ENCODE measurements at regions not wholly inside any gene's neighbourhood (a gene's known extent, or its start where the extent isn't known, plus 50 kb on each side); places are given as distances from the start of the nearest gene placed in this dataset.
A peak's percentile ranks its signal among the peaks of the same experiment; 100 is the strongest.

GRCh38 chr14:82704218-82704617 is 1170.6 kb upstream of the SEL1L start:
- Histone ChIP-seq H3K9me3 (ENCODE audit: control insufficient read depth in 2 of 2, low read length in 2 of 2) (peaks cover 0 to under 1% of the 10 kb centered on the region in 2 donors), H3K27ac (ENCODE audit: low read length) (no peak overlapping the region), H3K36me3 (ENCODE audit: control insufficient read depth in 2 of 2, insufficient read depth in 2 of 2, low read length in 2 of 2) (no peaks in the 10 kb centered on the region)

GRCh38 chr14:82710267-82710841 is 1176.7 kb upstream of the SEL1L start:
- H3K9ac ChIP-seq (ENCODE audit: low read length in 2 of 2): no peak overlapping the region
- H3K36me3 ChIP-seq (ENCODE audit: control insufficient read depth in 2 of 2, insufficient read depth in 2 of 2, low read length in 2 of 2): no peaks in the 10 kb centered on the region
- peaks cover 0 to 3% of the 10 kb centered on the region in 2 donors for H3K9me3 ChIP-seq (ENCODE audit: control insufficient read depth in 2 of 2, low read length in 2 of 2)
- H3K4me1 ChIP-seq (ENCODE audit: control insufficient read depth, insufficient read depth, low read length): no peaks in the 10 kb centered on the region
- no peak overlapping the region for H3K27ac ChIP-seq (ENCODE audit: low read length)
- H3K27me3 ChIP-seq (ENCODE audit: control insufficient read depth in 1 of 2, insufficient read depth in 2 of 2, low read length in 2 of 2): no peaks in the 10 kb centered on the region
- H3K4me3 ChIP-seq (ENCODE audit: low read length in 2 of 2): no peak overlapping the region

More at GRCh38 chr14:82704218-82704617, 1170.6 kb upstream of the SEL1L start:
- Histone ChIP-seq H3K4me1 (ENCODE audit: control insufficient read depth, insufficient read depth, low read length) (no peaks in the 10 kb centered on the region), H3K4me3 (ENCODE audit: low read length in 2 of 2) (no peak overlapping the region), H3K9ac (ENCODE audit: low read length in 2 of 2) (no peak overlapping the region), H3K27me3 (ENCODE audit: control insufficient read depth in 1 of 2, insufficient read depth in 2 of 2, low read length in 2 of 2) (no peaks in the 10 kb centered on the region)

- Histone ChIP-seq H3K9ac (ENCODE audit: low read length in 2 of 2) (no peak overlapping the region), H3K4me1 (ENCODE audit: control insufficient read depth, insufficient read depth, low read length) (peaks cover 8% of the 10 kb centered on the region), H3K9me3 (ENCODE audit: control insufficient read depth in 2 of 2, low read length in 2 of 2) (no peaks in the 10 kb centered on the region), H3K27me3 (ENCODE audit: control insufficient read depth in 1 of 2, insufficient read depth in 2 of 2, low read length in 2 of 2) (no peaks in the 10 kb centered on the region), H3K36me3 (ENCODE audit: control insufficient read depth in 2 of 2, insufficient read depth in 2 of 2, low read length in 2 of 2) (no peaks in the 10 kb centered on the region), H3K27ac (ENCODE audit: low read length) (no peak overlapping the region), H3K4me3 (ENCODE audit: low read length in 2 of 2) (no peak overlapping the region)
Observed at GRCh38 chr14:82719617-82720016, 1186.0 kb upstream of the SEL1L start.

- Histone ChIP-seq H3K36me3 (ENCODE audit: control insufficient read depth in 2 of 2, insufficient read depth in 2 of 2, low read length in 2 of 2) (no peaks in the 10 kb centered on the region), H3K27me3 (ENCODE audit: control insufficient read depth in 1 of 2, insufficient read depth in 2 of 2, low read length in 2 of 2) (no peaks in the 10 kb centered on the region), H3K27ac (ENCODE audit: low read length) (no peak overlapping the region), H3K9me3 (ENCODE audit: control insufficient read depth in 2 of 2, low read length in 2 of 2) (no peaks in the 10 kb centered on the region), H3K9ac (ENCODE audit: low read length in 2 of 2) (no peak overlapping the region), H3K4me1 (ENCODE audit: control insufficient read depth, insufficient read depth, low read length) (peaks cover 8% of the 10 kb centered on the region), H3K4me3 (ENCODE audit: low read length in 2 of 2) (no peak overlapping the region)
Observed at GRCh38 chr14:82720431-82720830, 1186.8 kb upstream of the SEL1L start.

GRCh38 chr14:82720946-82721345 is 1187.3 kb upstream of the SEL1L start:
- Histone ChIP-seq H3K27me3 (ENCODE audit: control insufficient read depth in 1 of 2, insufficient read depth in 2 of 2, low read length in 2 of 2) (no peaks in the 10 kb centered on the region), H3K4me1 (ENCODE audit: control insufficient read depth, insufficient read depth, low read length) (peaks cover 8% of the 10 kb centered on the region), H3K27ac (ENCODE audit: low read length) (no peak overlapping the region)

GRCh38 chr14:82724316-82724715 is 1190.7 kb upstream of the SEL1L start:
- Histone ChIP-seq H3K9ac (ENCODE audit: low read length in 2 of 2) (no peak overlapping the region), H3K27me3 (ENCODE audit: control insufficient read depth in 1 of 2, insufficient read depth in 2 of 2, low read length in 2 of 2) (no peaks in the 10 kb centered on the region), H3K27ac (ENCODE audit: low read length) (no peak overlapping the region), H3K4me3 (ENCODE audit: low read length in 2 of 2) (no peak overlapping the region), H3K4me1 (ENCODE audit: control insufficient read depth, insufficient read depth, low read length) (peaks cover 8% of the 10 kb centered on the region), H3K36me3 (ENCODE audit: control insufficient read depth in 2 of 2, insufficient read depth in 2 of 2, low read length in 2 of 2) (no peaks in the 10 kb centered on the region), H3K9me3 (ENCODE audit: control insufficient read depth in 2 of 2, low read length in 2 of 2) (no peaks in the 10 kb centered on the region)

More at GRCh38 chr14:82720946-82721345, 1187.3 kb upstream of the SEL1L start:
- Histone ChIP-seq H3K9ac (ENCODE audit: low read length in 2 of 2) (peak overlapping the region in 1 of 2 donors; percentile 37), H3K9me3 (ENCODE audit: control insufficient read depth in 2 of 2, low read length in 2 of 2) (no peaks in the 10 kb centered on the region), H3K4me3 (ENCODE audit: low read length in 2 of 2) (peak overlapping the region in 1 of 2 donors; percentile 16), H3K36me3 (ENCODE audit: control insufficient read depth in 2 of 2, insufficient read depth in 2 of 2, low read length in 2 of 2) (no peaks in the 10 kb centered on the region)

GRCh38 chr14:82725213-82725612 is 1191.6 kb upstream of the SEL1L start:
- Histone ChIP-seq H3K9me3 (ENCODE audit: control insufficient read depth in 2 of 2, low read length in 2 of 2) (no peaks in the 10 kb centered on the region), H3K27ac (ENCODE audit: low read length) (no peak overlapping the region), H3K36me3 (ENCODE audit: control insufficient read depth in 2 of 2, insufficient read depth in 2 of 2, low read length in 2 of 2) (no peaks in the 10 kb centered on the region), H3K27me3 (ENCODE audit: control insufficient read depth in 1 of 2, insufficient read depth in 2 of 2, low read length in 2 of 2) (no peaks in the 10 kb centered on the region), H3K4me1 (ENCODE audit: control insufficient read depth, insufficient read depth, low read length) (peaks cover 8% of the 10 kb centered on the region), H3K4me3 (ENCODE audit: low read length in 2 of 2) (no peak overlapping the region), H3K9ac (ENCODE audit: low read length in 2 of 2) (no peak overlapping the region)

GRCh38 chr14:82731526-82731925 is 1197.9 kb upstream of the SEL1L start:
- Histone ChIP-seq H3K27me3 (ENCODE audit: control insufficient read depth in 1 of 2, insufficient read depth in 2 of 2, low read length in 2 of 2) (no peaks in the 10 kb centered on the region), H3K36me3 (ENCODE audit: control insufficient read depth in 2 of 2, insufficient read depth in 2 of 2, low read length in 2 of 2) (no peaks in the 10 kb centered on the region), H3K9me3 (ENCODE audit: control insufficient read depth in 2 of 2, low read length in 2 of 2) (no peaks in the 10 kb centered on the region), H3K4me3 (ENCODE audit: low read length in 2 of 2) (no peak overlapping the region), H3K27ac (ENCODE audit: low read length) (no peak overlapping the region), H3K4me1 (ENCODE audit: control insufficient read depth, insufficient read depth, low read length) (no peaks in the 10 kb centered on the region), H3K9ac (ENCODE audit: low read length in 2 of 2) (no peak overlapping the region)

- H3K9ac ChIP-seq (ENCODE audit: low read length in 2 of 2): no peak overlapping the region
- no peaks in the 10 kb centered on the region for H3K4me1 ChIP-seq (ENCODE audit: control insufficient read depth, insufficient read depth, low read length)
- H3K4me3 ChIP-seq (ENCODE audit: low read length in 2 of 2): no peak overlapping the region
- H3K9me3 ChIP-seq (ENCODE audit: control insufficient read depth in 2 of 2, low read length in 2 of 2): no peaks in the 10 kb centered on the region
- no peaks in the 10 kb centered on the region for H3K27me3 ChIP-seq (ENCODE audit: control insufficient read depth in 1 of 2, insufficient read depth in 2 of 2, low read length in 2 of 2)
- H3K27ac ChIP-seq (ENCODE audit: low read length): no peak overlapping the region
- no peaks in the 10 kb centered on the region for H3K36me3 ChIP-seq (ENCODE audit: control insufficient read depth in 2 of 2, insufficient read depth in 2 of 2, low read length in 2 of 2)
Observed at GRCh38 chr14:82740547-82740946, 1206.9 kb upstream of the SEL1L start.

GRCh38 chr14:82755476-82755875 is 1221.8 kb upstream of the SEL1L start:
- no peaks in the 10 kb centered on the region for H3K36me3 ChIP-seq (ENCODE audit: control insufficient read depth in 2 of 2, insufficient read depth in 2 of 2, low read length in 2 of 2)
- no peak overlapping the region for H3K27ac ChIP-seq (ENCODE audit: low read length)
- no peaks in the 10 kb centered on the region for H3K9me3 ChIP-seq (ENCODE audit: control insufficient read depth in 2 of 2, low read length in 2 of 2)
- H3K9ac ChIP-seq (ENCODE audit: low read length in 2 of 2): no peak overlapping the region
- H3K27me3 ChIP-seq (ENCODE audit: control insufficient read depth in 1 of 2, insufficient read depth in 2 of 2, low read length in 2 of 2): no peaks in the 10 kb centered on the region
- no peak overlapping the region for H3K4me3 ChIP-seq (ENCODE audit: low read length in 2 of 2)
- no peaks in the 10 kb centered on the region for H3K4me1 ChIP-seq (ENCODE audit: control insufficient read depth, insufficient read depth, low read length)

- no peaks in the 10 kb centered on the region for H3K27me3 ChIP-seq (ENCODE audit: control insufficient read depth in 1 of 2, insufficient read depth in 2 of 2, low read length in 2 of 2)
- no peak overlapping the region for H3K27ac ChIP-seq (ENCODE audit: low read length)
- no peak overlapping the region for H3K4me3 ChIP-seq (ENCODE audit: low read length in 2 of 2)
- no peak overlapping the region for H3K9ac ChIP-seq (ENCODE audit: low read length in 2 of 2)
- H3K36me3 ChIP-seq (ENCODE audit: control insufficient read depth in 2 of 2, insufficient read depth in 2 of 2, low read length in 2 of 2): no peaks in the 10 kb centered on the region
- no peaks in the 10 kb centered on the region for H3K9me3 ChIP-seq (ENCODE audit: control insufficient read depth in 2 of 2, low read length in 2 of 2)
- H3K4me1 ChIP-seq (ENCODE audit: control insufficient read depth, insufficient read depth, low read length): no peaks in the 10 kb centered on the region
Observed at GRCh38 chr14:82755923-82756322, 1222.3 kb upstream of the SEL1L start.
